Ovary (tissue), 3 donors: ENCODE measurements at regions not wholly inside any gene's neighbourhood (a gene's known extent, or its start where the extent isn't known, plus 50 kb on each side); places are given as distances from the start of the nearest gene placed in this dataset.
"Not testable (repeated sequence)": the region's sequence is repeated elsewhere in the genome, so short reads cannot be mapped to it uniquely, and the experiment has no call there.

Source experiments
- CTCF ChIP-seq, 3 donors: fragments of 450-650 bp in 2 of 3; fragments of 200-600 bp in 1 of 3; IDR thresholded peaks; one replicate each; pipeline versions ENCODE4 v1.5.1 to v1.8.0; 2016 to 2022; ENCODE audit warnings: antibody characterized with exemption in 3 of 3, mild to moderate bottlenecking in 1 of 3
- EP300 ChIP-seq: sonication (generic); formaldehyde crosslinking; IDR thresholded peaks from one replicate; pipeline ENCODE4 v1.6.1; 2017; ENCODE audit warnings: antibody characterized with exemption
- donor health status: DM: no; HTN: no; CAD: no.

GRCh38 chr7:128616799-128617198, 55.3 kb upstream of the GARIN1A start:
- TF ChIP-seq CTCF (IDR thresholded peaks at IDR 0.05); EP300: not testable (repeated sequence)
